ENCODE measurements at regions not wholly inside any gene's neighbourhood (a gene's known extent, or its start where the extent isn't known, plus 50 kb on each side); places are given as distances from the start of the nearest gene placed in this dataset.
"Not testable (repeated sequence)": the region's sequence is repeated elsewhere in the genome, so short reads cannot be mapped to it uniquely, and the experiment has no call there.

- Histone ChIP-seq H3K9me3 (replicated peaks) (no peaks in the 10 kb centered on the region), H3K4me1 (replicated peaks) (peaks cover 7% of the 10 kb centered on the region), H3K36me3 (no peaks in the 10 kb centered on the region), H3K27me3 (replicated peaks) (no peaks in the 10 kb centered on the region), H3K4me3 (no peak overlapping the region), H3K27ac (no peak overlapping the region)
- no peak for DNase-seq (ENCODE audit: low read depth in 1 of 2, low spot score in 2 of 2)
Measured at GRCh38 chr3:27570421-27571106, 86.4 kb upstream of the SLC4A7 start.

DNA sequence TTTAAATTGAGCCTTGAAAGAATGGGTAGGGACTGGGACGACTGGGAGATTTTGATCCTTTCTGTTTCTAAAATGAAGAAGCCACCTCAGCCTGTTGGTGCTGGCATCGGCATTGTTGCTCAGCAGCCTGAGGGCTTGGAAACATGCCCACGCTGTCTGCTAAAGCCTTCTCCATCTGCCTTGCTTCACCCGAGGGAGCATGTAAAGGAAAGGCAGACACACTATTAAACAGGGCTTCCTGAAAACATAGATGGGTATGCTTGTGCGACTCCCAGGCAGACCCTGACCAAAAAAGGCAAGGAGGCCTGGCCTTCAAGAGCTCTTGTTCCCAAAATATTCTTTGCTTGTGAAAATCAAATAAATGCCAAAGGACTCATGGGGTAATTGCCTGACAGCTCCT lies 84.2 kb upstream of the SLC4A7 start:
- H3K27ac ChIP-seq, result no peak overlapping the region
- peak; percentile 28 to 45 for DNase-seq (ENCODE audit: low read depth in 1 of 2, low spot score in 2 of 2)
- H3K36me3 ChIP-seq, result no peaks in the 10 kb centered on the region
- H3K4me3 ChIP-seq, result no peak overlapping the region
- no peaks in the 10 kb centered on the region for H3K9me3 ChIP-seq (replicated peaks)
- peaks cover 7% of the 10 kb centered on the region for H3K4me1 ChIP-seq (replicated peaks)
- H3K27me3 ChIP-seq (replicated peaks), result no peaks in the 10 kb centered on the region

GRCh38 chr3:27567251-27567650 lies 83.1 kb upstream of the SLC4A7 start:
- no peaks in the 10 kb centered on the region for H3K27me3 ChIP-seq (replicated peaks)
- no peak for DNase-seq (ENCODE audit: low read depth in 1 of 2, low spot score in 2 of 2)
- H3K27ac ChIP-seq, result no peak overlapping the region
- H3K9me3 ChIP-seq (replicated peaks), result no peaks in the 10 kb centered on the region
- H3K36me3 ChIP-seq, result no peaks in the 10 kb centered on the region
- H3K4me1 ChIP-seq (replicated peaks), result peaks cover 7% of the 10 kb centered on the region
- H3K4me3 ChIP-seq, result no peak overlapping the region

DNA sequence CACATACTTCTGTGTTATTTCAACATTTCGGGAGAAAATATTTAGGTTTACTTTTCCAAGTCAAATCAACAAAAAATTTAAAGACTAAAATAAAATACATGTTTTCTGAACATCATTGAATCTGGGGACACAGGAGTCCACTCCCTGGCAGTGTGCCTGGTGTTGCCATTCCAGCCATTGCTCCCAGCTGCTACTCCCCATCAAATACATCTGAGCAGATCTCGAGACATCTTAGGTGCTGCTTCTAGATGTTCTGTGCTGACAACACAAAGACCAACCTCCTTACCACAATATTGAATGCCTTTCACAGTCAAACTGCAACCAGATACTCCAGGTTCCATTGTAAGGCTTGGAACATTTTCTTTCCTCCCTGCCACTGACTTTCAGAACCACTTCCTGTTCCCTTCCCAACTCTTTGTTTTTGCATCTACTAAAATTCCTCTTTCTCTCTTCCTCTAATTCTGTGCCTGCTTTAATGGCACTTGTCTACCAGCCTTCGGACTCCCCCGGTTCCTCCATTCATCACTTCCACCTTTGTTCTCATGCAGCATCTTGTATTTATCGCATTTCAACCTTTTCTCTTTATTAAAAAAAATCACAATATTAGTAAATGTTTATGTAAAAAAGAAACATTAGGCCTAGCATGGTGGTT lies 81.1 kb upstream of the SLC4A7 start:
- H3K27ac ChIP-seq, result no peak overlapping the region

DNA sequence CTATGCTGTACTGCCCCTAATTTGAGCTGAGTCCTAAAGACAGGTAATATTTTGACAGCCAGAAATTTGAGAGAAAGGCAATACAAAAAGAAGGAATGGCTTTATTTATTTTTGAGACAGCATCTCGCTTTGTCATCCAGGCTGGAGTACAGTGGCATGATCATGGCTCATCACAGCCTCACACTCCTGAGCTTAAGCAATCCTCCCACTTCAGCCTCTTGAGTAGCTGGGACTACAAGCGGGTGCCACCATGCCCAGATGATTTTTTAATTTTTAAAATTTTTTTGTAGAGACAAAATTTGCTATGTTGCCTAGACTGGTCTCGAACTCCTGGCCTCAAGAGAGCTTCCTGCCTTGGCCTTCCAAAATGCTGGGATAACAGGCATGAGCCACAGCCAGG lies 77.4 kb upstream of the SLC4A7 start:
- DNase-seq (ENCODE audit: low read depth in 1 of 2, low spot score in 2 of 2), result no peak
- Histone ChIP-seq H3K9me3 (replicated peaks) (no peaks in the 10 kb centered on the region), H3K4me3 (no peak overlapping the region), H3K36me3 (no peaks in the 10 kb centered on the region), H3K4me1 (replicated peaks) (peaks cover 9% of the 10 kb centered on the region), H3K27me3 (replicated peaks) (no peaks in the 10 kb centered on the region), H3K27ac (no peak overlapping the region)

More for the DNA sequence above, 81.1 kb upstream of the SLC4A7 start:
- no peaks in the 10 kb centered on the region for H3K9me3 ChIP-seq (replicated peaks)
- no peaks in the 10 kb centered on the region for H3K36me3 ChIP-seq
- H3K4me1 ChIP-seq (replicated peaks), result peaks cover 7% of the 10 kb centered on the region
- no peaks in the 10 kb centered on the region for H3K27me3 ChIP-seq (replicated peaks)
- no peak overlapping the region for H3K4me3 ChIP-seq
- DNase-seq (ENCODE audit: low read depth in 1 of 2, low spot score in 2 of 2), result no peak

DNA sequence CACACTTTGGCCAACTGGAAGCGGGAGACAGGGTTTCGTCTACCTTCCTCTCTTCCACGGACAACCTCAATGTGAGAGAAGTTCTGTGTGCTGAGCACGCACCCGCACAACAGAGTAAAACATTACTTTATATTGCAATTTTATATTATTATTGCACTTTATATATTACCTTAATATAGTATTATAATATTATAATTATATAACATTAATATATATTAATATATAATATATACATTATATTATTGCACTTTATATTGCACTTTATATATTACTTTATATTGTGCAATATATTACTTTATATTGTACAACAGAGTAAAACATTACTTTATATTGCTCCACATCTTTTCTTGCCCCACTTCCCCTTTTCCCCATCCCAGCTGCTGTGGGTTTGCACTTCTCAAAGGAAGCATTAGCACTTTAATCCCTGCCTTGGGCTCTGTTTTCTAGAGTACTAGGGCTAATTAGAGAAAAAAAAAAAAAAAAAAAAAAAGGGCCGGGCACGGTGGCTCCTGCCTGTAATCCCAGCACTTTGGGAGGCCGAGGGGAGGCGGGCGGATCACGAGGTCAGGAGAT lies 76.4 kb upstream of the SLC4A7 start:
- Histone ChIP-seq H3K4me3 (no peak overlapping the region), H3K27ac (no peak overlapping the region), H3K9me3 (replicated peaks) (no peaks in the 10 kb centered on the region), H3K4me1 (replicated peaks) (peaks cover 9% of the 10 kb centered on the region), H3K27me3 (replicated peaks) (no peaks in the 10 kb centered on the region), H3K36me3 (no peaks in the 10 kb centered on the region)
- no peak for DNase-seq (ENCODE audit: low read depth in 1 of 2, low spot score in 2 of 2)

DNA sequence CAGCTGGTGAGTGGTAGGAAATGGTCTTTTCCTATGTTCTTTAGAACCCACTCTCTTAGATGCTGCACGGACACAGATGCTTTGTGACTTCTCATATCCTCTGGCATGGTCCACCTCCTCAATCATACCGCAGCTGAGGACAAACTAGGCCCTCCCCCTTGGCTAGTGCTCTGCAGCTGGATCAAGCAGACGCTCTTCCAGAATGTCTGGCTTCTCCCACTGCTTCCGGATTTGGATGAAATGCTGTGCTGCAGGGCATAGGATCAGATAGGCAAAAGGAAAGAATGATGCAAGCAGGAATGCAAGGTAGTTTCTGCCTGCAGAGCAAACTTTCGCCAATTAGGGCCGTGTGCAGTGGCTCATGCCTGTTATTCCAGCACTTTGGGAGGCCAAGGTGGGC lies 75.7 kb upstream of the SLC4A7 start:
- Histone ChIP-seq H3K27ac (no peak overlapping the region), H3K36me3 (no peaks in the 10 kb centered on the region), H3K9me3 (replicated peaks) (no peaks in the 10 kb centered on the region), H3K4me3 (no peak overlapping the region), H3K4me1 (replicated peaks) (peaks cover 10% of the 10 kb centered on the region), H3K27me3 (replicated peaks) (no peaks in the 10 kb centered on the region)
- DNase-seq (ENCODE audit: low read depth in 1 of 2, low spot score in 2 of 2), result no peak

GRCh38 chr3:27559381-27559780 lies 75.2 kb upstream of the SLC4A7 start:
- no peak for DNase-seq (ENCODE audit: low read depth in 1 of 2, low spot score in 2 of 2)
- Histone ChIP-seq H3K4me3 (no peak overlapping the region), H3K36me3 (no peaks in the 10 kb centered on the region), H3K9me3 (replicated peaks) (no peaks in the 10 kb centered on the region), H3K4me1 (replicated peaks) (peaks cover 15% of the 10 kb centered on the region), H3K27me3 (replicated peaks) (no peaks in the 10 kb centered on the region), H3K27ac (no peak overlapping the region)

GRCh38 chr3:27557411-27557810 lies 73.2 kb upstream of the SLC4A7 start:
- Histone ChIP-seq H3K27me3 (replicated peaks) (no peaks in the 10 kb centered on the region), H3K36me3 (no peaks in the 10 kb centered on the region), H3K9me3 (replicated peaks) (no peaks in the 10 kb centered on the region), H3K4me1 (replicated peaks) (peaks cover 34% of the 10 kb centered on the region), H3K4me3 (no peak overlapping the region), H3K27ac (0 out of 2 replicates have a peak overlapping the region, but pooled peaks have one; percentile 32)
- no peak for DNase-seq (ENCODE audit: low read depth in 1 of 2, low spot score in 2 of 2)

DNA sequence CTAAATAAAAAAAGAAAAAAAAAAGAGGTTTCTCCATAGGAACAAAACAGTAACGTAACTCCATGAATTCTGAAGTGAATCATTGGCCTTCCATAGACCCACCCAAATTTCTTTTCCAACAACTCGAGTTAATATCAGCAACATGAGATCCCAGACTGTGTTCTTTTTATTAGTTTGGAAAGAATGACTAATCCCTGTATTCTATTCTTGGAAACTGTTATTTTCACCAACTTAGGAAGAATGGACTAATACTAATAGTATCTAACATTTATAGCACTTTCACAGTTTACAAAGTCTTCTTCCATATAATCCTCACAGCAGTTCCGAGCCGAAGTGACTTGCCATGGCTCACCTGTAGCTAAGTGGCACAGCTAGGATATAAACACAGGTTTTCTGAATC lies 72.7 kb upstream of the SLC4A7 start:
- H3K27me3 ChIP-seq (replicated peaks), result no peaks in the 10 kb centered on the region
- no peaks in the 10 kb centered on the region for H3K36me3 ChIP-seq
- no peaks in the 10 kb centered on the region for H3K9me3 ChIP-seq (replicated peaks)
- no peak for DNase-seq (ENCODE audit: low read depth in 1 of 2, low spot score in 2 of 2)
- H3K4me3 ChIP-seq, result no peak overlapping the region
- H3K4me1 ChIP-seq (replicated peaks), result peaks cover 38% of the 10 kb centered on the region
- peak overlapping the region; percentile 32; the same call in 1 of the 2 replicates for H3K27ac ChIP-seq

- H3K36me3 ChIP-seq, result no peaks in the 10 kb centered on the region
- no peaks in the 10 kb centered on the region for H3K27me3 ChIP-seq (replicated peaks)
- H3K27ac ChIP-seq, result no peak overlapping the region
- peaks cover 38% of the 10 kb centered on the region for H3K4me1 ChIP-seq (replicated peaks)
- H3K9me3 ChIP-seq (replicated peaks), result no peaks in the 10 kb centered on the region
- DNase-seq (ENCODE audit: low read depth in 1 of 2, low spot score in 2 of 2), result no peak
- no peak overlapping the region for H3K4me3 ChIP-seq
Measured at GRCh38 chr3:27554706-27555105, 70.5 kb upstream of the SLC4A7 start.

GRCh38 chr3:27553886-27554540 lies 69.8 kb upstream of the SLC4A7 start:
- peaks cover 38% of the 10 kb centered on the region for H3K4me1 ChIP-seq (replicated peaks)
- no peak for DNase-seq (ENCODE audit: low read depth in 1 of 2, low spot score in 2 of 2)

GRCh38 chr3:27552708-27553107 lies 68.5 kb upstream of the SLC4A7 start:
- H3K4me1 ChIP-seq (replicated peaks), result peaks cover 38% of the 10 kb centered on the region

More at GRCh38 chr3:27553886-27554540, 69.8 kb upstream of the SLC4A7 start:
- H3K36me3 ChIP-seq, result no peaks in the 10 kb centered on the region
- no peaks in the 10 kb centered on the region for H3K9me3 ChIP-seq (replicated peaks)
- H3K27ac ChIP-seq, result peak overlapping the region; percentile 53
- H3K4me3 ChIP-seq, result no peak overlapping the region
- no peaks in the 10 kb centered on the region for H3K27me3 ChIP-seq (replicated peaks)

GRCh38 chr3:27551413-27551812 lies 67.2 kb upstream of the SLC4A7 start:
- not testable (repeated sequence) for H3K36me3 ChIP-seq; DNase-seq (ENCODE audit: low read depth in 1 of 2, low spot score in 2 of 2)
- peaks cover 29% of the 10 kb centered on the region for H3K4me1 ChIP-seq (replicated peaks)

More at GRCh38 chr3:27552708-27553107, 68.5 kb upstream of the SLC4A7 start:
- peak overlapping the region; percentile 86 for H3K27ac ChIP-seq
- H3K27me3 ChIP-seq (replicated peaks); H3K36me3 ChIP-seq; H3K4me3 ChIP-seq; H3K9me3 ChIP-seq (replicated peaks): not testable (repeated sequence)
- peak; percentile 74 to 88 for DNase-seq (ENCODE audit: low read depth in 1 of 2, low spot score in 2 of 2)

More at GRCh38 chr3:27551413-27551812, 67.2 kb upstream of the SLC4A7 start:
- not testable (repeated sequence) for H3K27ac ChIP-seq; H3K27me3 ChIP-seq (replicated peaks); H3K4me3 ChIP-seq; H3K9me3 ChIP-seq (replicated peaks)
